ENCODE measurements at regions not wholly inside any gene's neighbourhood (a gene's known extent, or its start where the extent isn't known, plus 50 kb on each side); places are given as distances from the start of the nearest gene placed in this dataset.

DNA sequence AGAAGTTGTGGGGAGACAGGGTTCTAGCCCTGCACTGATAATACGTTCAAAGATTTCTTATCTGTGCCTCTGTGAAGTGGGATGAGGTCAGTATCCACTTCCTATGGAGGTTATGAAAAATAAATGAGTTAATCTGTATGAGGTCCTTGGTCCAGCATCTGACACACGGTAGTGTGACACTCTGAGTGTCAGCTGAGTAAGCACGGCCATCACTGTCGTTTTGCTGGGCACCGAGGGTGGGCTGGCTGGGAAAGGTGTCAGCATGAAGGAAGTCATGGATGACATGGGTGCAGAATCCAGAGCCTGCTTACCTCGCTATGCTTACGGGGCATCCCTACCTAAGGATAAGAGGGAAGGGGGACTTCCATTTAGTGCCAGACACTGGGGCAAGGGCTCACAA, 150.3 kb downstream of the INHBB start (continued):
- TF ChIP-seq, protein P1, sequence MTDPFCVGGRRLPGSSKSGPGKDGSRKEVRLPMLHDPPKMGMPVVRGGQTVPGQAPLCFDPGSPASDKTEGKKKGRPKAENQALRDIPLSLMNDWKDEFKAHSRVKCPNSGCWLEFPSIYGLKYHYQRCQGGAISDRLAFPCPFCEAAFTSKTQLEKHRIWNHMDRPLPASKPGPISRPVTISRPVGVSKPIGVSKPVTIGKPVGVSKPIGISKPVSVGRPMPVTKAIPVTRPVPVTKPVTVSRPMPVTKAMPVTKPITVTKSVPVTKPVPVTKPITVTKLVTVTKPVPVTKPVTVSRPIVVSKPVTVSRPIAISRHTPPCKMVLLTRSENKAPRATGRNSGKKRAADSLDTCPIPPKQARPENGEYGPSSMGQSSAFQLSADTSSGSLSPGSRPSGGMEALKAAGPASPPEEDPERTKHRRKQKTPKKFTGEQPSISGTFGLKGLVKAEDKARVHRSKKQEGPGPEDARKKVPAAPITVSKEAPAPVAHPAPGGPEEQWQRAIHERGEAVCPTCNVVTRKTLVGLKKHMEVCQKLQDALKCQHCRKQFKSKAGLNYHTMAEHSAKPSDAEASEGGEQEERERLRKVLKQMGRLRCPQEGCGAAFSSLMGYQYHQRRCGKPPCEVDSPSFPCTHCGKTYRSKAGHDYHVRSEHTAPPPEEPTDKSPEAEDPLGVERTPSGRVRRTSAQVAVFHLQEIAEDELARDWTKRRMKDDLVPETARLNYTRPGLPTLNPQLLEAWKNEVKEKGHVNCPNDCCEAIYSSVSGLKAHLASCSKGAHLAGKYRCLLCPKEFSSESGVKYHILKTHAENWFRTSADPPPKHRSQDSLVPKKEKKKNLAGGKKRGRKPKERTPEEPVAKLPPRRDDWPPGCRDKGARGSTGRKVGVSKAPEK (CRISPR knock-in tag; IDR thresholded peaks at IDR 0.05; ENCODE audit: borderline replicate concordance) = no peak
- TF ChIP-seq IRX3 (CRISPR knock-in tag; IDR thresholded peaks at IDR 0.05; ENCODE audit: borderline replicate concordance, low read depth) = no peak
- TF ChIP-seq, protein P2, sequence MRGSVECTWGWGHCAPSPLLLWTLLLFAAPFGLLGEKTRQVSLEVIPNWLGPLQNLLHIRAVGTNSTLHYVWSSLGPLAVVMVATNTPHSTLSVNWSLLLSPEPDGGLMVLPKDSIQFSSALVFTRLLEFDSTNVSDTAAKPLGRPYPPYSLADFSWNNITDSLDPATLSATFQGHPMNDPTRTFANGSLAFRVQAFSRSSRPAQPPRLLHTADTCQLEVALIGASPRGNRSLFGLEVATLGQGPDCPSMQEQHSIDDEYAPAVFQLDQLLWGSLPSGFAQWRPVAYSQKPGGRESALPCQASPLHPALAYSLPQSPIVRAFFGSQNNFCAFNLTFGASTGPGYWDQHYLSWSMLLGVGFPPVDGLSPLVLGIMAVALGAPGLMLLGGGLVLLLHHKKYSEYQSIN (CRISPR knock-in tag; IDR thresholded peaks at IDR 0.05; ENCODE audit: borderline replicate concordance) = no peak
- no peak for TF ChIP-seq AHR (CRISPR knock-in tag; IDR thresholded peaks at IDR 0.05)
- no peak for TF ChIP-seq PHF20 (CRISPR knock-in tag; IDR thresholded peaks at IDR 0.05)
- TF ChIP-seq, protein P3, sequence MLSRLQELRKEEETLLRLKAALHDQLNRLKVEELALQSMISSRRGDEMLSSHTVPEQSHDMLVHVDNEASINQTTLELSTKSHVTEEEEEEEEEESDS (CRISPR knock-in tag; IDR thresholded peaks at IDR 0.05; ENCODE audit: borderline replicate concordance) = no peak
- TF ChIP-seq NBN (conservative IDR thresholded peaks at IDR 0.05) = no peak
- no peak for TF ChIP-seq ZNF343 (CRISPR knock-in tag; IDR thresholded peaks at IDR 0.05)
- no peak for TF ChIP-seq TOE1 (CRISPR knock-in tag; IDR thresholded peaks at IDR 0.05)

DNA sequence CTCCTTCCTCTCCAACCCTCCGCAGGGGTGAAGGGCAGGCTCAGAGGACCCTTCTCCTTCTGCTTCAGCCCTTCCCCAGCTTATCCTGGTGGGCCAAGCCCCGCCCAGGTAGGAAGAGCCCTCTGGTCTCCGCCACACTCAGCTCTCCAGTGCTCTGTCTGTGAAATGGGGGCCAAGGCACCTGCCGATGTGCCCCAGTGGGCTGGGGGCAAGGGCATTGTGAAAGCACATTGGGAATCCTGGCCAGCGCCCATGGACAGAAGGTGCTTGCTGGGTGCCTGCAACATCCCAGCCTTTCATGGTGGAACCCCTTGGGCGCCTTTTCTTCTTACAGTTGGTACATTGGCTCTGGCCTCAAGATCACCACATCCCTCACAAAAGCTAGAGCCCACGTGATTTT, 150.8 kb downstream of the INHBB start:
- no peak overlapping the region for H2AFZ ChIP-seq (ENCODE audit: low read length)
- ChIA-PET POLR2A (interaction anchor here (2.8 kb wide), 1 partner anchor 30 kb away, joined by 13 read pairs; no protein-coding TSS in a partner anchor), CTCF (ENCODE audit: low intra/inter-chr PET ratio, low total read pairs) (no interaction called here)
- in situ Hi-C loops (cut with HindIII; ENCODE audit: extremely low pct_ligation_motif_present, low pct_unique_long_range_greater_than_20kb) = no loop called here
- ATAC-seq (no peak), FAIRE-seq (no peak), DNase-seq (ENCODE audit: low spot score) (no peak)
- no peak overlapping the region for H3K4me3 ChIP-seq (replicated peaks in 1 of 3; ENCODE audit: insufficient read depth in 1 of 3, low read depth in 2 of 3, low read length in 3 of 3)
- H3K27me3 ChIP-seq (ENCODE audit: control insufficient read depth in 1 of 2, insufficient read depth in 2 of 2, low read length in 2 of 2) = peaks cover 0 to 47% of the 10 kb centered on the region in 2 experiments; a peak in 4 of 5 replicates
- no peak overlapping the region for H3K27ac ChIP-seq (ENCODE audit: extremely low read length, insufficient read depth, low read length)
- intact Hi-C loops (cut with micrococcal nuclease; ENCODE audit: unreplicated experiment) = no loop called here
- no peaks in the 10 kb centered on the region for H4K20me1 ChIP-seq (ENCODE audit: insufficient read depth, low read length)
- no peaks in the 10 kb centered on the region for H3K79me2 ChIP-seq (ENCODE audit: insufficient read depth, low read length)
- H3K4me2 ChIP-seq (ENCODE audit: low read depth, low read length) = no peak overlapping the region
- no TSS peak for BruUV-seq (replicated peaks)
- no peak overlapping the region for H3K9ac ChIP-seq (ENCODE audit: insufficient read depth, low read depth, low read length)
- H3K36me3 ChIP-seq (replicated peaks in 1 of 2; ENCODE audit: control insufficient read depth in 1 of 2, insufficient read depth in 2 of 2, low read length in 2 of 2) = no peaks in the 10 kb centered on the region
- no peaks in the 10 kb centered on the region for H3K9me3 ChIP-seq (ENCODE audit: low read length)
- peaks cover 31% of the 10 kb centered on the region for H3K4me1 ChIP-seq (ENCODE audit: insufficient read depth, low read length)
- 47% methylated on average over 6 of the region's 7 CpGs for WGBS (ENCODE audit: low lambda C conversion rate)
- TF ChIP-seq, protein P4, sequence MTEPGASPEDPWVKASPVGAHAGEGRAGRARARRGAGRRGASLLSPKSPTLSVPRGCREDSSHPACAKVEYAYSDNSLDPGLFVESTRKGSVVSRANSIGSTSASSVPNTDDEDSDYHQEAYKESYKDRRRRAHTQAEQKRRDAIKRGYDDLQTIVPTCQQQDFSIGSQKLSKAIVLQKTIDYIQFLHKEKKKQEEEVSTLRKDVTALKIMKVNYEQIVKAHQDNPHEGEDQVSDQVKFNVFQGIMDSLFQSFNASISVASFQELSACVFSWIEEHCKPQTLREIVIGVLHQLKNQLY (CRISPR knock-in tag; IDR thresholded peaks at IDR 0.05) = no peak
- TF ChIP-seq ZNF33A (CRISPR knock-in tag; IDR thresholded peaks at IDR 0.05; ENCODE audit: borderline replicate concordance) (no peak), ZNF546 (CRISPR knock-in tag; conservative IDR thresholded peaks at IDR 0.05) (no peak), ZNF841 (CRISPR knock-in tag; IDR thresholded peaks at IDR 0.05; ENCODE audit: borderline replicate concordance) (no peak)
- TF ChIP-seq, protein P5, sequence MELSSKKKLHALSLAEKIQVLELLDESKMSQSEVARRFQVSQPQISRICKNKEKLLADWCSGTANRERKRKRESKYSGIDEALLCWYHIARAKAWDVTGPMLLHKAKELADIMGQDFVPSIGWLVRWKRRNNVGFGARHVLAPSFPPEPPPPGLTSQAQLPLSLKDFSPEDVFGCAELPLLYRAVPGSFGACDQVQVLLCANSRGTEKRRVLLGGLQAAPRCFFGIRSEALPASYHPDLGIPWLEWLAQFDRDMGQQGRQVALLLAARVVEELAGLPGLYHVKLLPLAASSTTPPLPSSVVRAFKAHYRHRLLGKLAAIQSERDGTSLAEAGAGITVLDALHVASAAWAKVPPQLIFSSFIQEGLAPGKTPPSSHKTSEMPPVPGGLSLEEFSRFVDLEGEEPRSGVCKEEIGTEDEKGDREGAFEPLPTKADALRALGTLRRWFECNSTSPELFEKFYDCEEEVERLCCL (CRISPR knock-in tag; IDR thresholded peaks at IDR 0.05; ENCODE audit: borderline replicate concordance) = no peak
- TF ChIP-seq, protein P6, sequence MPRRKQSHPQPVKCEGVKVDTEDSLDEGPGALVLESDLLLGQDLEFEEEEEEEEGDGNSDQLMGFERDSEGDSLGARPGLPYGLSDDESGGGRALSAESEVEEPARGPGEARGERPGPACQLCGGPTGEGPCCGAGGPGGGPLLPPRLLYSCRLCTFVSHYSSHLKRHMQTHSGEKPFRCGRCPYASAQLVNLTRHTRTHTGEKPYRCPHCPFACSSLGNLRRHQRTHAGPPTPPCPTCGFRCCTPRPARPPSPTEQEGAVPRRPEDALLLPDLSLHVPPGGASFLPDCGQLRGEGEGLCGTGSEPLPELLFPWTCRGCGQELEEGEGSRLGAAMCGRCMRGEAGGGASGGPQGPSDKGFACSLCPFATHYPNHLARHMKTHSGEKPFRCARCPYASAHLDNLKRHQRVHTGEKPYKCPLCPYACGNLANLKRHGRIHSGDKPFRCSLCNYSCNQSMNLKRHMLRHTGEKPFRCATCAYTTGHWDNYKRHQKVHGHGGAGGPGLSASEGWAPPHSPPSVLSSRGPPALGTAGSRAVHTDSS (CRISPR knock-in tag; conservative IDR thresholded peaks at IDR 0.05) = no peak
